Renal cortex interstitium (tissue), 11 donors: ENCODE measurements at regions not wholly inside any gene's neighbourhood (a gene's known extent, or its start where the extent isn't known, plus 50 kb on each side); places are given as distances from the start of the nearest gene placed in this dataset.
"Not testable (repeated sequence)": the region's sequence is repeated elsewhere in the genome, so short reads cannot be mapped to it uniquely, and the experiment has no call there.

Experiments
- DNase-seq, 11 donors: peaks; one replicate each; pipeline ENCODE4 v3.0.0-alpha.2; 2013; ENCODE audit warnings: low read depth in 9 of 11, low spot score in 4 of 11; ENCODE audit errors: extremely low read depth in 1 of 11

DNA sequence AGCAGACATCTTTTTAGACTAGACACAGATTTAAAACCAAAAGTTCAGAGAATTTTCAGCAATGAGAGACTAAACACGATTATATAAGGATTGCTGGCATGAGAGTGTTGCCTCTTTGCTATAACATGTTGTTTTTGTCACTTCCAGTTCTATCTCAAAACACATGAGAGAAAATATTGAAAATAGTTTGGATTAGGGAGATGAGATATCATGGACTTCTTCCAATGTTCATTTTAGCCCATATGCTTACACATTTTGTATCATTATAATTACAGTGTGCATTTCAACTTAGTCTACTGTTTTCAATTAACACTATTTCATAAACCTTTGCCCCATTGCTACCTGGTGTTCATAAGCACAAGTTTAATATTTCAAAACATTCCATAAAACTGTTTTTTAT, 175.9 kb upstream of the PGR start:
- DNase-seq, result no peak

DNA sequence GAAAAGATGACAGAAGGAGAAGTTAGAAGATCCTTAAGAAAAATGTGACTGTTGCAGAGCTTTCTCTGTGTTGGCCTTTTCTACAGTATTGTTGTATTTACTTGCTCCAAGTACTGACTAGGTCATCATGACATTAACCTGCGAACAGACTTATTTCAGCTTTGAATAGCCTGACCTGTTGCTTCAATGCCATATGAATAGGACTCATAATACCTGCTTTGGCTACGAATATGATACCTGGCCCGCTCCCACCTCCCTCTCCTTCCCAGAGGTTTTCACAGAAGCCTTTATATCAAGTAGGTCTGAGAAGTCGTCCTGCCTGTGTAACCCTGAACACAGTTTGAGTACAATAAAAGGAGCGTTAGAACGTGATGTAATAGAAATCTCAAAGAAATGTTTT, 169.6 kb upstream of the PGR start:
- no peak for DNase-seq

DNA sequence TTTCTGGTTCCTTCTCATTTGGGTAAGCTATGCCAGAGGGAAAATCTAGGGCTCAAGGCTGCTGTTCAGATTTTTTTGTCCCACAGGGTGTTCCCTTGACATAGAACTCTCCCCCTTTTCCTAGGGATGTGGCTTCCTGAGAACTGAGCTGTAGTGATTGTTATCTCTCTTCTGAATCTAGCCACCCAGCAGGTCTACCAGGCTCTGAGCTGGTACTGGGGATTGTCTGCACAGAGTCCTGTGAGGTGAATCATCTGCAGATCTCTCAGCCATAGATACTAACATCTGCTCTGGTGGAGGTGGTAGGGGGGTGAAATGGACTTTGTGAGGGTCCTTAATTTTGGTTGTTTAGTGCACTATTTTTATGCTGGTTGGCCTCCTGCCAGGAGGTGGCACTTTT, 167.3 kb upstream of the PGR start:
- DNase-seq, result no peak

DNA sequence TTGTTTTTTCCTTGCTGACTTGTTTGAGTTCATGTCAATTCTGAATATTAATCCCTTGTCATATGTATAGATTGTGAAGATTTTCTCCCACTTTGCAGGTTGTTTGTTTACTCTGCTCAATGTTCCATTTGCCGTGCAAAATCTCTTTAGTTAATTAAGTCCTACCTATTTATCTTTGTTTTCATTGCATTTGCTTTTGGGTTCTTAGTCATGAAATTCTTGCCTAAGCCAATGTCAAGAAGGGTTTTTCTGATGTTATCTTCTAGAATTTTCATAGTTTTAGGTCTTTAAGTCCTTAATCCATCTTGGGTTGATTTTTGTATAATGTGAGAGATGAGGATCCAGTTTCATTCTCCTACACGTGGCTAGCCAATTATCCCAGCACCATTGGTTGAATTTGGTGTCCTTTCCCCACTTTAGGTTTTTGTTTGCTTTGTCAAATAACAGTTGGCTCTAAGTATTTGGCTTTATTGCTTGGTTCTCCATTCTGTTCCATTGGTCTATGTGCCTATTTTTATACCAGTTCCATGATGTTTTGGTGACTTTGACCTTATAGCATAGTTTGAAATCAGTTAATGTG, 163.1 kb upstream of the PGR start:
- DNase-seq, result no peak

DNA sequence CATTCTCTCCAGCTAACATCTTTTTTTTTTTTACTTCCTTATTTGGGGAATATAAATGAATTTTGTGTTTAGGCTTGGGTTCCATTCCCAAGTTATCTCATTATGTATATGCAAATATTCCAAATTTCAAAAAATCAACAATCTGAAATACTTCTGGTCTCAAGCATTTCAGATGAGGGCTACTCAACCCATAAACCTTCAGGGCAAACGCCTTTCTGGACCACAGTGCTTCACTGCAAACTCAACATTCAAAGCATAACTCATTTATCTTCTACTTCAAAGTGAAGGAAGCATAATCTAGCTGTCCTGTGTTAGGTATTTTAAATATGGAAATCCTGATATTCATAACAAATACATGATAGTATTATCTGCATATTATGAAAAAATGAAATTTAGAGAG, 161.7 kb upstream of the PGR start:
- DNase-seq, result no peak

DNA sequence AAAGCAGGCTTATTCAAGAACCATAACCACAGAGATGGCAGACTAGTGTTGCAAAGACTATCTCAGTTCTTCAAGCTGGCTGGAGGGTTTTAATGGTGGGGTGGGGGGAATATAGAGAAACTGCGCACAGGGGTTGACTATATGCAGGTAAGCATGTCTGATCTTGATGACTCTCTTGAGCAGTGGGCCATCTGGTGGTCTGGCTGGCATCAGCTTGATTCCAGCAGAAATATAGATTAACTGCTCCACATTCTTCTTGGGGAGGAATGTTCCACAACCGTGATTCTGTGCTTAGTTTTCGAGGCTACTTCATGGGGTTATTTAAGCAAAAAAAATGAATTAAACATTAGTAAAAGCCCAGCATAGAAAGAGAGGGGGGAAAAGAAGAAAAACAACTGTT, 158.8 kb upstream of the PGR start:
- DNase-seq, result no peak

DNA sequence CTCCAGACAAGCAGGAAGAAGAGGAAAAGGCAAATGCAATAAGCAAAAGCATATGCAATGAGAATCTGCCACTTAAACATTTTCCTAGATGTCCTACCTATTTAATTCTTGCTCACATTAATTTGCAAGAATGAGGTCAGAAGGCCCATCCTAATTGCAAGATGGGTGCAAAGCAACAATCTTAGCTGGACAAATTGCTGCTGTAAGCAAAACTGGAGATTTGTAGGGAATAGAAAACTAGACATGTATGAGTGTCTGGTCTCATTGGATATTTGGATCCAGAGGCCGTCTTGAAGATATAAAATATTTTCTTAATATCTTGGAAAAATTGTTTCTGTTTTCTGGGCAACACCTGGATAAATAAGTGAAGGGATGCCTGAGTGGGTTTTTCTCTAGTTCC, 150.1 kb upstream of the PGR start:
- no peak for DNase-seq

DNA sequence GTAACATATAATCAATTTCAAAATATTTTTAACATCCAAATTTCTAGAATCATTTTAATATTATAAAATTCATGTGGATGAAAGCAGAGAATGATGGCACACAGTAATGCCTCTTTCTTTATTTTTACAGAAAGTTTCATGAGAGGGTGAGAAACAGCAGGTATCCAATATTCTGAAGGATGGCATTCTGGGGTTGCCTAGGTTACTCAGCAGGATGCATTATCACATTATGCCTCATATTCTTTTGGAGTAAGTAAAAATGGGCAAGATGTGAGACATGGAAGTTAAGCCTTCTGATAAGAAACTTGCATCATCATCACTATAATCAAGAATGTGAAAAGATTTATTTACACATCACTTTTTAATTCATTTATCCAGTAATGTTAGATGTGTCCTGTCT, 148.7 kb upstream of the PGR start:
- no peak for DNase-seq

DNA sequence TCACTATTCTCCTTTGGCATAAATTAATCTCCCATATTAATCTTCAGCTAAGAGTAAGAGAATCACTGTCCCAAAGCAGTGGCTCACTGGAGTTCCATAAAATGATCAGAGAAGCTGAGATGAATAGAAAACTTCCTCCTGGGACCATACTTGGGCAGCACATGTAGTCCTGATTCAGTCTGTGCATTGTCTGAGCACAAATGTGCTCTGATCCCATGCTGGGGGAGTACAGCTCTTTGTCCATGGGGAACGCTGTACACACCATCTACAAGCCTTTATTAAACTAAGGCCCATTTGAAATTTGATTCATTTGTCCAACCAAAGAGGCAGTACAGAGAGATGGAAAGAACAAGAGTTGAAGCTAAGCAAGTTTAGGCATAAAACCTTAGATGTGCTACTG, 147.4 kb upstream of the PGR start:
- no peak for DNase-seq

DNA sequence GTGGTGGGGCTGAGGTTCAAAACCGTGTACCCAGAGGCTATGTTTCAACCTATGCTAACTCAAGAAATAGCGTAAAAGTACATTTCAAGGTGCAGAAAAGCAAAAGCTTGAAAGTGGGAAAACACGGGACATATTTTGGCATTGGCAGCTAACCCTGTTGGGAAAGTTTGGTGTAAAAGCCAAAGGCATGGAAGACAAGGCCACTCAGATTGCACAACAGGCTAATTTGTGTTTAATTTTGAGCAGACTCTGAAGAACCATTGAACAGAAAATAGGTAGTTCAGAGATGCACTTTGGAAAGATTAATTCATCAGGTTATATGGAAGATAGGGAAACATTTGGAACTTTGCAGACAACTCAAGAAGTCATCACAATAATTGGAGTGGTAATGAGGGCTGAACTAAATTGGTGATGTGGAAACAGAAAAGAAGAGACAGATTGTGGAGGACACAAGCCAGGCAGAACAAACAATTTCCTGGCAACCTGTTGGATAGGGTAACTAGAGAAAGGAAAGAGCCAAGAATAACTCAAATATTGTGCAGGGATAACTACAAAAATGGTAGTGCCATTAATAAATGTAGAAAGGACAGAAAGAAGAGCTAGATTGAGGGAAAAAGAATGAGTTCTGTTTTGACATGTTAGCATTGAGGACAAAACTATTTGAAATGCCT, 140.5 kb upstream of the PGR start:
- no peak for DNase-seq

DNA sequence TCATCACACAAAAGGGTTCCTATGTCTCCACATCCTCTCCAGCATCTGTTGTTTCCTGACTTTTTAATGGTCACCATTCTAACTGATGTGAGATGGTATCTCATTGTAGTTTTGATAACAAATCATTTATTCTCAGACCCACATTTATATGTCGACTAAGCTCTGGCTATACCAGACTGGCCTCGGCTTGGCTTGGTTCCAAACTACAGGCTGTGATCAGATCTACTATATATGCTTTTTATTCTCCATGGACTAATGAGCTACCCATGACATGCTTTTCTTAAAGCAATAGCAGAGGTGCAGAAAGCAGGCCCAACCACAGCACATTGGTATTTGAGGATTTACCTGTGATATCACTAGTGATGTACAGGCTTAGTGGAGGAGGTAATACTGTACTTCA, 139.8 kb upstream of the PGR start:
- no peak for DNase-seq

DNA sequence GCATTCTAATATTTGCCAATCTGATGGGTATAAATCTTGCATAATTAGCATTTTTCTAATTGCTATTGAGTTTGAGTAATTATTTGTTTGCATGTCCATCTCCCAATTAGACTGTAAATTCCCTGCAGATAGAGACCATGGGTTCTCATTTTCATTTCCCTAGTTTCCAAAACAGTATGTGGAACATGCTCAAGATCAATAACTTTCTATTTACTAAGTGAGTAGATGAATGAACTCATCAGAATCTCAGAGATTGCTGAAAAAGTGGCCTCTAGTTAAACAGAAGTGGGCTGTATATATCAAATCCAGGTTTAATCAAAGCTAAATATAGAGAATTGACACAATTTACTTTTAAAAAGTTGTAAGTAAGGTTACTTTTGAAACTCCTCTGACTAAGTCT, 138.0 kb upstream of the PGR start:
- no peak for DNase-seq

DNA sequence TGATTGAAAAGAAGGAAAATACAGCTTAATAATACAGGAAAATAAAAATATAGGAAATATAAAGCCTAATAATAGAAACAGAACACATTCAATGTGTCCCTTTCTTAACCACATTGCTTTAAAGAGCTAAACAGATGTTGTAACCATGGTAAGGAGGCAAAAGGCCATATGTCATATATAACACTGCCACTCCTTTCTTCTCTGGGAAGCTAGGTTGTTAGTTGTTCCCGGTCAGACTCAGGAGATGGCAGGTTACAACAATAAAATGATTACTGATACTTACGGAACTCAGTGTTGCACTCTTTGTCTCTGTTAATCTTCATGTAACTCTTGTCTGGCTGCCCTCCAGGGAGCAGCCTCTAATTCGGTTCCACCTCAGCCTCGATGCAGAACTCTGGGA, 134.7 kb upstream of the PGR start:
- no peak for DNase-seq

DNA sequence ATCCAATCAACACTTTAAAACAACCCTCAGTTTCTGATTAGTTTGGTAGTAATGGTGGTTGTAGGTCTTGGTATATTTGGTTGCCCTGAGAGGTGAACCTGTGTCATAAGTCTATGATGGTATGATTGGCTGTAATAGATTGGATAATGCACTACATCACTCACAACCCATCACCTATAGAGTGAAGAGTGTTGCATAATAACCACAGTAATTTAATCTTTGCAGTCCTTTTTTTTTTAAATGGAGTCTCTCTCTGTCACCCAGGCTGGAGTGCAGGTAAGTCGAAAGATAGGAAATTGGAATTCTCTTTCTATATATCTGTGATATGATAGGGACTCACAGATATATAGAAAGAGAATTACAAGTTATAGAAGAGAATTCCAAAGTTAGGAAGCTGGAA, 133.4 kb upstream of the PGR start:
- DNase-seq, result no peak

DNA sequence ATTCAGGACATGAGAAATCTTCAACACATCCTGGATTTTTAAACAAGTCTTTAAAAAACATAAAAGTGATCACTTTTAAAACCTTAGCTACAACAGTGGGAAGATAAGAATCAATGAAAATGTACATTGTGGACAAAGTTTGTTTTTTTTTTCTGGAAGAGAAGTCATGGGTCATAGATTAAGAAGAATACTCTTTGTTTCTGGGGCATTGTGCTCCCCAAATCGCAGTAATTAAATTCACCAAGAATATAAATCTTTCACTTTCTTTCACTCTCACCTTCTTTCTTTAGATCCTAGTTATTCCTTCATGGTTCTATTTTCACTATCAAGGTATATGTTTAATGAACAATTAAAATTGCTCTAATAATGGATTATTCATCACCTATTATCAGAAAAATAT, 132.6 kb upstream of the PGR start:
- no peak for DNase-seq

DNA sequence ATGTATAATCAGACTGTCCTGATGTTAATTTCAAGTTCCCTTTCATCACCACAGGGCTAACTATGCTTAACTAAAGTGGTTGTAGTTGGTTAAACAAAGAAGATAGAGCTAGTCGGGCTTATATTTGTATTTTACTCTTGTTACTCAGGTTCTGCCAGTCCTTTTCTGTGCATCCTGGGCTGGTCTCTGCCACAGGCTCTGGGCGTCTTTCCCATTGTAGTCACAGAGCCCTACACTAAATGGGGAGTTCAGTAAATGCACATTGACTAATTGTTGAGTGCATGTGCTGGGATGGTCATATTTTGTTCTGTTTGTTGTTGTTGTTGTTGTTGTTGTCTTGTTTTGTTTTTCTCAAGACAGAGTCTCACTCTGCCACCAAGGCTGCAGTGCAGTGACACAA, 125.4 kb upstream of the PGR start:
- no peak for DNase-seq

DNA sequence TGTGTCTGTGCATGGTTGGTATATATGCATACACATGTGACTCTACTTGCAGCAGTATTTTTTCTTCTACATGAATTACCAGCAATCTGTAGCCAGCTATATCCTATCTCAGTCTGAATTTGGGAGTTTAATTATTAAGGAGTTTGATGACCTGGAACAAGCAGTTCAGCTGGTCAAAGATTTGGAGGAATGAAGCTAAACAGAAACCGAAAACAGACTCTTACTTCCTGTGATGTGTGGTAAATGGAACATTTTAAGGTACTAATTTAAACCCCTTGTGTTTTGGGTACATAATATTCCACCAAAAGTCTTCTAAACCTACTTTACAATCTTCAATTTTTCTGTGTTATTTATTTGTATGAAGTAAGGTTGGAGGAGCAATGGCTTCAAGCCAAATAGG, 124.4 kb upstream of the PGR start:
- no peak for DNase-seq

DNA sequence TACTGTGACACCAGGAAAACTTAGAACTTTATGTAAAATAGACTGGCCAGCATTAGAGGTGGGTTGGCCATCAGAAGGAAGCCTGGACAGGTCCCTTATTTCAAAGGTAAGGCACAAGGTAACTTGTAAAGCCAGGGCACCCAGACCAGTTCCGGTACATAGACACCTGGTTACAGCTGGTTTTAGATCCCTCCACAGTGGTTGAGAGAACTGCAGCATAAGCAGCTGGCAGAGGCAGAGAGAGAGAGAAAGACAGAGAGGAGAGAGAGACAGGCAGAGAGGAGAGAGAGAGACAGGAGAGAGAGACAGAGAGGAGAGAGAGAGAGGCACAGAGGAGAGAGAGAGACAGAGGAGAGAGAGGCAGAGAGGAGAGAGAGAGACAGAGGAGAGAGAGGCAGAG, 116.0 kb upstream of the PGR start:
- not testable (repeated sequence) for DNase-seq

DNA sequence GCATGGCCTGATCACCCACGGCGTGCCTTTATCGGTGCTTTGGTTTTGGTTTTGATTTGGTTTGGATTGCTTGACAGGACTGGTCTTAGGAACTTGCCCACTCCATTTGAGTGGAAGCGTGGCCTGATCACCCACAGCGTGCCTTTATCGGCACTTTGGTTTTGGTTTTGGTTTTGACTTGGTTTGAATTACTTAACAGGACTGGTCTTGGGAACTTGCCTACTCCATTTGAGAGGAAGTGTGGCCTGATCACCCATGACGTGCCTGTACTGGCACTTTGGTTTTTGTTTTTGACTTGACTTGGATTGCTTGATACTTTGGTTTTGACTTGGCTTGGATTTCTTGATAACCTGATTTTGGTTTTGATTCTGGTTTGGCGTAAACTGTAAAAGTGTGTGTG, 115.5 kb upstream of the PGR start:
- not testable (repeated sequence) for DNase-seq

DNA sequence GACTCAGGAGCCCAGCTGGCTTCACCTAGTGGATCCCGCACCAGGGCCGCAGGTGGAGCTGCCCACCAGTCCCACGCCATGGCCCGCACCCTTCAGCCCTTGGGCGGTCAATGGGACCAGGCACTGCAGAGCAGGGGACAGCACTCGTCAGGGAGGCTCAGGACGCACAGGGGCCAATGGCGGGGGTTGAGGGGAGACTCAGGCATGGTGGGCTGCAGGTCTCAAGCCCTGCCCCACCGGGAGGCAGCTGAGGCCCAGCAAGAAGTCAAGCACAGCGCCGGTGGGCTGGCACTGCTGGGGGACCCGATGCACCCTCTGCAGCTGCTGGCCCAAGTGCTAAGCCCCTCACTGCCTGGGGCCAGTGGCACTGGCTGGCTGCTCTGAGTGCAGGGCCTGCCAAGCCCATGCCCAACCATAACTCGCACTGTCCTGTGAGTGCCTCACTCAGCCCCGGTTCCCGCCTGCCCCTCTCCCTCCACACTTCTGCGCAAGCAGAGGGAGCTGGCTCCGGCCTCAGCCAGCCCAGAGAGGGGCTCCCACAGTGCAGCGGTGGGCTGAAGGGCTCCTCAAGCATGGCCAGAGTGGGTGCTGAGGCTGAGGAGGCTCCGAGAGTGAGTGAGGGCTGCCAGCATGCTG, 111.7 kb upstream of the PGR start:
- DNase-seq, result no peak

DNA sequence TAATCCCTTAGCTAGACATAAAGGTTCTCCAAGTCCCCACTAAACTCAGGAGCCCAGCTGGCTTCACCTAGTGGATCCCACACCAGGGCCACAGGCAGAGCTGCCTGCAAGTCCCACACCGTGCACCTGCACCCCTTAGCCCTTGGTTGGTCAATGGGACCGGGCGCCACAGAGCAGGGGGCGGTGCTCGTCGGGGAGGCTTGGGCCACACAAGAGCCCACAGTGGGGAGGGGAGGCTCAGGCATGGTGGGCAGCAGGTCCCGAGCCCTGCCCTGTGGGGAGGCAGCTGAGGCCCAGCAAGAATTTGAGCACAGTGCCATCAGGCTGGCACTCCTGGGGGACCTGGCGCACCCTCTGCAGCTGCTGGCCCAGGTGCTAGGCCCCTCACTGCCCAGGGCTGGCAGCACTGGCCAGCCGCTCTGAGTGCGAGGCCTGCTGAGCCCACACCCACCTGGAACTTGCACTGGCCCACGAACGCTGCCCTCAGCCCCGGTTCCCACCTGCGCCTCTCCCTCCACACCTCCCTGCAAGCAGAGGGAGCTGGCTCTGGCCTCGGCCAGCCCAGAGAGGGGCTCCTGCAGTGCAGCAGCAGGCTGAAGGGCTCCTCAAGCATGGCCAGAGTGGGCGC, 101.7 kb upstream of the PGR start:
- not testable (repeated sequence) for DNase-seq
